KMS-11 (cell line): ENCODE measurements at regions not wholly inside any gene's neighbourhood (a gene's known extent, or its start where the extent isn't known, plus 50 kb on each side); places are given as distances from the start of the nearest gene placed in this dataset.

Source experiments
- H2AFZ ChIP-seq: fragments of 200-600 bp; sonication (generic); 2 replicates; pipeline ENCODE4 v1.6.1; 2016; ENCODE audit warnings: antibody characterized with exemption, mixed run types, low read depth
- H3K27ac ChIP-seq: fragments of 200-600 bp; sonication (generic); 2 replicates; pipeline ENCODE4 v1.6.1; 2016; ENCODE audit warnings: mild to moderate bottlenecking, mixed run types
- H3K27me3 ChIP-seq: fragments of 200-600 bp; sonication (generic); 2 replicates; pipeline ENCODE4 v1.6.1; 2017; ENCODE audit warnings: mild to moderate bottlenecking, low read depth, mixed run types, moderate library complexity; ENCODE audit not compliant: insufficient read depth
- H3K36me3 ChIP-seq: fragments of 200-600 bp; sonication (generic); 2 replicates; pipeline ENCODE4 v1.6.1; 2017; ENCODE audit warnings: mild to moderate bottlenecking, mixed run types; ENCODE audit not compliant: insufficient read depth
- H3K4me1 ChIP-seq: fragments of 200-600 bp; sonication (generic); 2 replicates; pipeline ENCODE4 v1.6.1; 2016; ENCODE audit warnings: mild to moderate bottlenecking, low read depth, mixed run types; ENCODE audit not compliant: poor library complexity, severe bottlenecking
- H3K4me2 ChIP-seq: fragments of 200-600 bp; sonication (generic); 2 replicates; pipeline ENCODE4 v1.7.0; 2016; ENCODE audit warnings: mild to moderate bottlenecking, mixed run types
- H3K4me3 ChIP-seq: fragments of 200-600 bp; sonication (generic); IDR thresholded peaks from 2 replicates; pipeline ENCODE4 v1.6.1; 2017; ENCODE audit warnings: low read depth, low read length, mixed read lengths; ENCODE audit not compliant: insufficient read depth
- H3K79me2 ChIP-seq: fragments of 200-600 bp; sonication (generic); 2 replicates; pipeline ENCODE4 v1.6.1; 2016; ENCODE audit warnings: low read depth, mixed run types; ENCODE audit not compliant: insufficient read depth
- H3K9ac ChIP-seq: fragments of 200-600 bp; sonication (generic); 2 replicates; pipeline ENCODE4 v1.6.1; 2016; ENCODE audit warnings: mild to moderate bottlenecking, mixed run types
- H4K20me1 ChIP-seq: fragments of 200-600 bp; sonication (generic); 2 replicates; pipeline ENCODE4 v1.6.1; 2016; ENCODE audit warnings: mild to moderate bottlenecking, mixed run types; ENCODE audit not compliant: insufficient read depth
- TF ChIP-seq, protein P1 (sequence below): fragments of 200-600 bp; sonication (generic); conservative IDR thresholded peaks from 2 replicates; pipeline ENCODE4 v1.6.1; 2017; ENCODE audit warnings: low read depth, mild to moderate bottlenecking, antibody characterized with exemption, low read length, moderate library complexity, mixed read lengths

DNA sequence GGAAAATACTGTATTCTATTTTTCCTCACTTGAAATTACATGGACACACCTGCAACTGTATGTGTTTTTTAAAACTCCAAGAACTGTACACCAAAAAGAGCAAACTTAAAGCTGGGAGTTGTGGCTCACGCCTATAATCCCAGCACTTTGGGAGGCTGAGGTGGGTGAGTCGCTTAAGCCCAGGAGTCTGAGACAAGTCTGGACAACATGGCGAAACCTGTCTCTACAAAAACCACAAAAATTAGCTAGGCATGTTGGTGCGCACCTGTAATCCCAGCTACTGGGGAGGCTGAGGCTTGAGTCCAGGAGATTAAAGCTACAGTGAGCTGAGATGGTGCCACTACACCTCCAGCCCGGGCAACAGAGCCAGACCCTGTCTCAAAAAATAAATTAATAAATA lies 95.9 kb downstream of the SINHCAF start:
- H3K4me3 ChIP-seq = no peak overlapping the region
- no peaks in the 10 kb centered on the region for H3K79me2 ChIP-seq
- H3K4me2 ChIP-seq = no peak overlapping the region
- no peak overlapping the region for H3K27ac ChIP-seq
- H4K20me1 ChIP-seq = no peaks in the 10 kb centered on the region
- no peak overlapping the region for H2AFZ ChIP-seq
- no peaks in the 10 kb centered on the region for H3K36me3 ChIP-seq
- H3K4me1 ChIP-seq = peaks cover 5% of the 10 kb centered on the region
- TF ChIP-seq, protein P1, sequence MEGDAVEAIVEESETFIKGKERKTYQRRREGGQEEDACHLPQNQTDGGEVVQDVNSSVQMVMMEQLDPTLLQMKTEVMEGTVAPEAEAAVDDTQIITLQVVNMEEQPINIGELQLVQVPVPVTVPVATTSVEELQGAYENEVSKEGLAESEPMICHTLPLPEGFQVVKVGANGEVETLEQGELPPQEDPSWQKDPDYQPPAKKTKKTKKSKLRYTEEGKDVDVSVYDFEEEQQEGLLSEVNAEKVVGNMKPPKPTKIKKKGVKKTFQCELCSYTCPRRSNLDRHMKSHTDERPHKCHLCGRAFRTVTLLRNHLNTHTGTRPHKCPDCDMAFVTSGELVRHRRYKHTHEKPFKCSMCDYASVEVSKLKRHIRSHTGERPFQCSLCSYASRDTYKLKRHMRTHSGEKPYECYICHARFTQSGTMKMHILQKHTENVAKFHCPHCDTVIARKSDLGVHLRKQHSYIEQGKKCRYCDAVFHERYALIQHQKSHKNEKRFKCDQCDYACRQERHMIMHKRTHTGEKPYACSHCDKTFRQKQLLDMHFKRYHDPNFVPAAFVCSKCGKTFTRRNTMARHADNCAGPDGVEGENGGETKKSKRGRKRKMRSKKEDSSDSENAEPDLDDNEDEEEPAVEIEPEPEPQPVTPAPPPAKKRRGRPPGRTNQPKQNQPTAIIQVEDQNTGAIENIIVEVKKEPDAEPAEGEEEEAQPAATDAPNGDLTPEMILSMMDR = no peak
- H3K27me3 ChIP-seq = no peaks in the 10 kb centered on the region
- H3K9ac ChIP-seq = no peak overlapping the region
